OCI-LY1 (cell line): ENCODE measurements at regions not wholly inside any gene's neighbourhood (a gene's known extent, or its start where the extent isn't known, plus 50 kb on each side); places are given as distances from the start of the nearest gene placed in this dataset.

Experiments used
- CTCF ChIP-seq: fragments of 200-600 bp; sonication (generic), shearing (Covaris generic); IDR thresholded peaks from 2 replicates; pipeline ENCODE4 v1.5.1; 2017; ENCODE audit warnings: mild to moderate bottlenecking, antibody characterized with exemption, low read length, moderate library complexity, mixed read lengths
- EZH2 ChIP-seq: fragments of 200-600 bp; sonication (generic), shearing (Covaris generic); IDR thresholded peaks from 2 replicates; pipeline ENCODE4 v1.8.0; 2017; ENCODE audit warnings: borderline replicate concordance, mixed run types, mild to moderate bottlenecking, antibody characterized with exemption, low read length, moderate library complexity, mixed read lengths

DNA sequence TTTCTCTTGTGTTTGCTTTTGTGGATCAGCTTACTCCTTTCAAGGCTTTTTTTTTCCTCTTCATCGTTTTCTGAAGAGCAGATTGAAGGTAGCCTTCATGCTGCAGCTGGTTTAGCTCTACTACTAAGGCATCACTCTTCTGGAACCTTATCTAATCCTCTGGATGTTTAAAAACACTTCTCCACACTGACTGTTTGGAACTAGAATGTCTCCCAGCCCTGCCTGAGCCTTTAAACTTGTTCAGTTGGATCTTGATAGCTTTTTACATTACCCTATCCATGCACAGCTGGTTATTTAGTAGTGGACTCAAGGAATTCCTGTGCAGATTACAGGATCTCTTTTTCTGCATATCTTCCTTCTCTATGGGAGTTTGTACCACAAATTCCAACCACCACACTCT lies 108.9 kb upstream of the ASCC3 start:
- TF ChIP-seq CTCF (no peak), EZH2 (no peak)
